Neural crest cell (in vitro differentiated cells): ENCODE measurements at regions not wholly inside any gene's neighbourhood (a gene's known extent, or its start where the extent isn't known, plus 50 kb on each side); places are given as distances from the start of the nearest gene placed in this dataset.

ENCODE experiments used
- DNase-seq: peaks from one replicate; pipeline ENCODE4 v3.0.0; 2021; ENCODE audit warnings: low read depth, mixed read lengths, low spot score
- H3K27ac Mint-ChIP-seq: one replicate; pipeline ENCODE4 v1.8.0; 2021; ENCODE audit warnings: mild to moderate bottlenecking, mixed read lengths; ENCODE audit not compliant: unreplicated experiment
- H3K27me3 Mint-ChIP-seq: 2 replicates; pipeline ENCODE4 v1.8.0; 2021; ENCODE audit warnings: low read depth, mild to moderate bottlenecking, mixed read lengths
- H3K36me3 Mint-ChIP-seq: 2 replicates; pipeline ENCODE4 v1.8.0; 2021; ENCODE audit warnings: low read depth, mild to moderate bottlenecking, mixed read lengths
- H3K4me1 Mint-ChIP-seq: 2 replicates; pipeline ENCODE4 v1.8.0; 2021; ENCODE audit warnings: mixed read lengths
- H3K4me3 Mint-ChIP-seq: one replicate; pipeline ENCODE4 v1.8.0; 2021; ENCODE audit warnings: mild to moderate bottlenecking, mixed read lengths
- H3K9me3 Mint-ChIP-seq: 2 replicates; pipeline ENCODE4 v1.8.0; 2021; ENCODE audit warnings: mixed read lengths
- CTCF ChIP-seq: fragments of 200-600 bp; sonication (generic); conservative IDR thresholded peaks from 2 replicates; pipeline ENCODE4 v1.5.0; 2021; ENCODE audit warnings: antibody characterized with exemption, mild to moderate bottlenecking

- Mint-ChIP-seq H3K4me1 (no peaks in the 10 kb centered on the region), H3K36me3 (no peaks in the 10 kb centered on the region), H3K27ac (no peak overlapping the region), H3K9me3 (no peaks in the 10 kb centered on the region), H3K4me3 (no peak overlapping the region), H3K27me3 (no peaks in the 10 kb centered on the region)
- DNase-seq: no peak
- TF ChIP-seq CTCF: no peak
These were observed 381.5 kb upstream of the CNTNAP2 start for GRCh38 chr7:145735061-145735460.

GRCh38 chr7:145732521-145732920, 384.1 kb upstream of the CNTNAP2 start:
- Mint-ChIP-seq H3K9me3 (no peaks in the 10 kb centered on the region), H3K27ac (no peak overlapping the region), H3K36me3 (no peaks in the 10 kb centered on the region), H3K4me3 (no peak overlapping the region), H3K27me3 (no peaks in the 10 kb centered on the region), H3K4me1 (no peaks in the 10 kb centered on the region)
- TF ChIP-seq CTCF: no peak
- no peak for DNase-seq

GRCh38 chr7:145729691-145730090, 386.9 kb upstream of the CNTNAP2 start:
- no peaks in the 10 kb centered on the region for H3K36me3 Mint-ChIP-seq
- no peaks in the 10 kb centered on the region for H3K27me3 Mint-ChIP-seq
- no peak overlapping the region for H3K4me3 Mint-ChIP-seq
- no peaks in the 10 kb centered on the region for H3K9me3 Mint-ChIP-seq
- TF ChIP-seq CTCF: no peak
- H3K4me1 Mint-ChIP-seq: no peaks in the 10 kb centered on the region
- H3K27ac Mint-ChIP-seq: no peak overlapping the region
- no peak for DNase-seq

- TF ChIP-seq CTCF: no peak
- Mint-ChIP-seq H3K9me3 (no peaks in the 10 kb centered on the region), H3K4me1 (no peaks in the 10 kb centered on the region), H3K36me3 (no peaks in the 10 kb centered on the region), H3K27ac (no peak overlapping the region), H3K27me3 (no peaks in the 10 kb centered on the region), H3K4me3 (no peak overlapping the region)
- DNase-seq: no peak
These were observed 398.5 kb upstream of the CNTNAP2 start for GRCh38 chr7:145718129-145718528.

- Mint-ChIP-seq H3K27ac (no peak overlapping the region), H3K27me3 (no peaks in the 10 kb centered on the region), H3K4me3 (no peak overlapping the region), H3K9me3 (no peaks in the 10 kb centered on the region), H3K36me3 (no peaks in the 10 kb centered on the region), H3K4me1 (no peaks in the 10 kb centered on the region)
- TF ChIP-seq CTCF: no peak
- no peak for DNase-seq
These were observed 416.1 kb upstream of the CNTNAP2 start for GRCh38 chr7:145700488-145700887.
